H9 (cell line): ENCODE measurements at regions not wholly inside any gene's neighbourhood (a gene's known extent, or its start where the extent isn't known, plus 50 kb on each side); places are given as distances from the start of the nearest gene placed in this dataset.

Experiments used
- DNase-seq: peaks from one replicate; pipeline ENCODE4 v3.0.0-alpha.2; 2017
- H2AFZ ChIP-seq: one replicate; pipeline ENCODE4 v1.6.1; 2013; ENCODE audit warnings: mild to moderate bottlenecking, low read length, control low read depth, moderate library complexity
- H2AK5ac ChIP-seq: 2 replicates; pipeline ENCODE4 v1.6.1; 2013; ENCODE audit warnings: low read length, control low read depth, mixed read lengths; ENCODE audit not compliant: insufficient read length
- H2BK120ac ChIP-seq: one replicate; pipeline ENCODE4 v1.6.1; 2013; ENCODE audit warnings: low read depth, mild to moderate bottlenecking, low read length, control low read depth, inconsistent platforms; ENCODE audit not compliant: poor library complexity, severe bottlenecking
- H2BK12ac ChIP-seq: 2 replicates; pipeline ENCODE4 v1.6.1; 2013; ENCODE audit warnings: low read length, control low read depth, mixed read lengths, low read depth; ENCODE audit not compliant: insufficient read length
- H2BK15ac ChIP-seq: 2 replicates; pipeline ENCODE4 v1.6.1; 2013; ENCODE audit warnings: low read depth, low read length, control low read depth
- H2BK20ac ChIP-seq: one replicate; pipeline ENCODE4 v1.6.1; 2013; ENCODE audit warnings: low read depth, mild to moderate bottlenecking, low read length, control low read depth, inconsistent platforms; ENCODE audit not compliant: poor library complexity, severe bottlenecking
- H2BK5ac ChIP-seq: 2 replicates; pipeline ENCODE4 v1.6.1; 2013; ENCODE audit warnings: low read length, control low read depth, mixed read lengths; ENCODE audit not compliant: insufficient read length
- H3K14ac ChIP-seq: 2 replicates; pipeline ENCODE4 v1.6.1; 2013; ENCODE audit warnings: low read length, control low read depth; ENCODE audit not compliant: insufficient read depth
- H3K18ac ChIP-seq: 2 replicates; pipeline ENCODE4 v1.6.1; 2013; ENCODE audit warnings: low read depth, mild to moderate bottlenecking, mixed read lengths, low read length, control low read depth; ENCODE audit not compliant: insufficient read length
- H3K23ac ChIP-seq: 2 replicates; pipeline ENCODE4 v1.6.1; 2013; ENCODE audit warnings: low read length, control low read depth, mixed read lengths, low read depth; ENCODE audit not compliant: insufficient read length
- H3K23me2 ChIP-seq: 2 replicates; pipeline ENCODE4 v1.6.1; 2013; ENCODE audit warnings: low read depth, mild to moderate bottlenecking, mixed read lengths, low read length, control low read depth; ENCODE audit not compliant: insufficient read length, poor library complexity, severe bottlenecking
- H3K27ac ChIP-seq: 2 replicates; pipeline ENCODE4 v1.5.1; 2013; ENCODE audit warnings: low read length, control low read depth, mixed read lengths, low read depth; ENCODE audit not compliant: insufficient read length
- H3K27me3 ChIP-seq: 2 replicates; pipeline ENCODE4 v1.6.1; 2013; ENCODE audit warnings: low read length, control low read depth, inconsistent platforms; ENCODE audit not compliant: insufficient read depth
- H3K4ac ChIP-seq: 2 replicates; pipeline ENCODE4 v1.6.1; 2013; ENCODE audit warnings: low read depth, mild to moderate bottlenecking, control low read depth, inconsistent platforms, low read length, moderate library complexity
- H3K4me1 ChIP-seq: 2 replicates; pipeline ENCODE4 v1.6.1; 2013; ENCODE audit warnings: low read length, control low read depth, inconsistent platforms; ENCODE audit not compliant: insufficient read depth
- H3K4me2 ChIP-seq: 2 replicates; pipeline ENCODE4 v1.6.1; 2013; ENCODE audit warnings: low read length, control low read depth, mixed read lengths; ENCODE audit not compliant: insufficient read length, insufficient read depth
- H3K56ac ChIP-seq: 2 replicates; pipeline ENCODE4 v1.6.1; 2013; ENCODE audit warnings: low read depth, mild to moderate bottlenecking, mixed read lengths, low read length, control low read depth; ENCODE audit not compliant: insufficient read length
- H3K79me1 ChIP-seq: 2 replicates; pipeline ENCODE4 v1.6.1; 2013; ENCODE audit warnings: low read depth, mild to moderate bottlenecking, moderate library complexity, low read length, control low read depth, inconsistent platforms; ENCODE audit not compliant: insufficient read depth, poor library complexity, severe bottlenecking
- H3K79me2 ChIP-seq: 2 replicates; pipeline ENCODE4 v1.6.1; 2013; ENCODE audit warnings: low read length, control low read depth, inconsistent platforms; ENCODE audit not compliant: insufficient read depth
- H3K9ac ChIP-seq: 2 replicates; pipeline ENCODE4 v1.6.1; 2013; ENCODE audit warnings: low read length, control low read depth, mixed read lengths; ENCODE audit not compliant: insufficient read length; ENCODE audit errors: extremely low read depth
- H3K9me3 ChIP-seq: one replicate; pipeline ENCODE4 v1.6.1; 2013; ENCODE audit warnings: low read depth, low read length, inconsistent platforms; ENCODE audit not compliant: control insufficient read depth
- H3T11ph ChIP-seq: one replicate; pipeline ENCODE4 v1.6.1; 2013; ENCODE audit warnings: mild to moderate bottlenecking, low read length, control low read depth, inconsistent platforms
- H4K20me1 ChIP-seq: one replicate; pipeline ENCODE4 v1.6.1; 2013; ENCODE audit not compliant: control insufficient read depth, insufficient read length, insufficient read depth
- H4K5ac ChIP-seq: 2 replicates; pipeline ENCODE4 v1.6.1; 2013; ENCODE audit warnings: low read depth, mild to moderate bottlenecking, mixed read lengths, low read length, control low read depth; ENCODE audit not compliant: insufficient read length
- H4K8ac ChIP-seq: replicated peaks from 2 replicates; pipeline ENCODE4 v1.6.1; 2013; ENCODE audit warnings: low read length, control low read depth, mixed read lengths, low read depth; ENCODE audit not compliant: insufficient read length
- H4K91ac ChIP-seq: 2 replicates; pipeline ENCODE4 v1.6.1; 2013; ENCODE audit warnings: low read depth, mild to moderate bottlenecking, moderate library complexity, mixed read lengths, low read length, control low read depth; ENCODE audit not compliant: insufficient read length
- H3K27ac Mint-ChIP-seq, 3 experiments: 2 replicates in 2 of 3; 3 replicates in 1 of 3; pipeline ENCODE4 v1.8.0; 2020 to 2021; ENCODE audit warnings: mixed read lengths in 3 of 3, mild to moderate bottlenecking in 1 of 3, moderate library complexity in 1 of 3
- H3K27me3 Mint-ChIP-seq: 2 replicates; pipeline ENCODE4 v1.8.0; 2021; ENCODE audit warnings: low read depth, mild to moderate bottlenecking, moderate library complexity, mixed read lengths
- H3K36me3 Mint-ChIP-seq, 3 experiments: 2 replicates in 2 of 3; 3 replicates in 1 of 3; pipeline ENCODE4 v1.8.0; 2020 to 2021; ENCODE audit warnings: low read depth in 3 of 3, mixed read lengths in 3 of 3; ENCODE audit not compliant: insufficient read depth in 1 of 3
- H3K4me1 Mint-ChIP-seq, 2 experiments: 2 replicates each; pipeline ENCODE4 v1.8.0; 2020; ENCODE audit warnings: mixed read lengths in 2 of 2
- H3K4me3 Mint-ChIP-seq, 2 experiments: 2 replicates in 1 of 2; 3 replicates in 1 of 2; pipeline ENCODE4 v1.8.0; 2020 to 2021; ENCODE audit warnings: mild to moderate bottlenecking in 2 of 2, mixed read lengths in 2 of 2, moderate library complexity in 1 of 2
- H3K9me3 Mint-ChIP-seq, 2 experiments: 2 replicates in 1 of 2; 3 replicates in 1 of 2; pipeline ENCODE4 v1.8.0; 2020; ENCODE audit warnings: mild to moderate bottlenecking in 2 of 2, mixed read lengths in 2 of 2, moderate library complexity in 1 of 2
- WGBS: extraction: QIAGEN DNeasy Blood & Tissue Kit; methylation state at CpG from one replicate; pipeline ENCODE4 v1.1.7; 2013; ENCODE audit warnings: missing lambda C conversion rate, low lambda C conversion rate, mixed read lengths; ENCODE audit not compliant: insufficient read length; ENCODE audit errors: extremely low coverage; 5-methylcytosine and 5-hydroxymethylcytosine counted together
- TF ChIP-seq, protein P1 (sequence below): fragments of 200-600 bp; sonication (generic); conservative IDR thresholded peaks from 3 replicates; pipeline ENCODE4 v1.8.0; 2021; ENCODE audit warnings: antibody characterized with exemption, mild to moderate bottlenecking

- DNase-seq: peak; percentile 28
- TF ChIP-seq, protein P1, sequence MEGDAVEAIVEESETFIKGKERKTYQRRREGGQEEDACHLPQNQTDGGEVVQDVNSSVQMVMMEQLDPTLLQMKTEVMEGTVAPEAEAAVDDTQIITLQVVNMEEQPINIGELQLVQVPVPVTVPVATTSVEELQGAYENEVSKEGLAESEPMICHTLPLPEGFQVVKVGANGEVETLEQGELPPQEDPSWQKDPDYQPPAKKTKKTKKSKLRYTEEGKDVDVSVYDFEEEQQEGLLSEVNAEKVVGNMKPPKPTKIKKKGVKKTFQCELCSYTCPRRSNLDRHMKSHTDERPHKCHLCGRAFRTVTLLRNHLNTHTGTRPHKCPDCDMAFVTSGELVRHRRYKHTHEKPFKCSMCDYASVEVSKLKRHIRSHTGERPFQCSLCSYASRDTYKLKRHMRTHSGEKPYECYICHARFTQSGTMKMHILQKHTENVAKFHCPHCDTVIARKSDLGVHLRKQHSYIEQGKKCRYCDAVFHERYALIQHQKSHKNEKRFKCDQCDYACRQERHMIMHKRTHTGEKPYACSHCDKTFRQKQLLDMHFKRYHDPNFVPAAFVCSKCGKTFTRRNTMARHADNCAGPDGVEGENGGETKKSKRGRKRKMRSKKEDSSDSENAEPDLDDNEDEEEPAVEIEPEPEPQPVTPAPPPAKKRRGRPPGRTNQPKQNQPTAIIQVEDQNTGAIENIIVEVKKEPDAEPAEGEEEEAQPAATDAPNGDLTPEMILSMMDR: peak; percentile 49
These were observed 1145.1 kb downstream of the FLRT2 start for GRCh38 chr14:86675059-86675458.

More at GRCh38 chr14:86675059-86675458, 1145.1 kb downstream of the FLRT2 start:
- no peak overlapping the region for H3K27ac ChIP-seq
- no peak overlapping the region for H3T11ph ChIP-seq
- no CpG with 5 or more reads among the region's 3 CpGs for WGBS
- H3K27me3 Mint-ChIP-seq: no peaks in the 10 kb centered on the region
- H4K91ac ChIP-seq: no peak overlapping the region
- H3K56ac ChIP-seq: no peak overlapping the region
- H3K27me3 ChIP-seq: no peaks in the 10 kb centered on the region
- no peak overlapping the region for H3K4me3 Mint-ChIP-seq
- H3K9me3 ChIP-seq: no peaks in the 10 kb centered on the region
- H3K27ac Mint-ChIP-seq: no peak overlapping the region
- H3K79me1 ChIP-seq: no peaks in the 10 kb centered on the region
- no peak overlapping the region for H3K14ac ChIP-seq
- no peak overlapping the region for H2BK5ac ChIP-seq
- H2AFZ ChIP-seq: no peak overlapping the region
- H3K18ac ChIP-seq: no peak overlapping the region
- no peak overlapping the region for H2BK120ac ChIP-seq
- H2BK15ac ChIP-seq: no peak overlapping the region
- no peak overlapping the region for H3K9ac ChIP-seq
- H2BK12ac ChIP-seq: no peak overlapping the region
- no peak overlapping the region for H4K8ac ChIP-seq
- H3K4me1 Mint-ChIP-seq: peaks cover 7 to 9% of the 10 kb centered on the region in 2 experiments
- no peaks in the 10 kb centered on the region; a peak in 1 of 7 replicates for H3K36me3 Mint-ChIP-seq
- no peak overlapping the region for H3K23ac ChIP-seq
- H3K4me1 ChIP-seq: no peaks in the 10 kb centered on the region
- H4K20me1 ChIP-seq: no peaks in the 10 kb centered on the region
- no peaks in the 10 kb centered on the region for H3K23me2 ChIP-seq
- no peak overlapping the region for H4K5ac ChIP-seq
- H3K79me2 ChIP-seq: no peaks in the 10 kb centered on the region
- H2AK5ac ChIP-seq: no peak overlapping the region
- no peak overlapping the region for H3K4me2 ChIP-seq
- no peaks in the 10 kb centered on the region for H3K9me3 Mint-ChIP-seq
- no peak overlapping the region for H3K4ac ChIP-seq
- H2BK20ac ChIP-seq: no peak overlapping the region
